K562 (cell line): ENCODE measurements at regions not wholly inside any gene's neighbourhood (a gene's known extent, or its start where the extent isn't known, plus 50 kb on each side); places are given as distances from the start of the nearest gene placed in this dataset.

Experiments used
- ATAC-seq: fragments of 200-7000 bp; cut with Tn5 transposase; 3 replicates; pipeline ENCODE4 v1.9.1; 2020; ENCODE audit warnings: moderate library complexity
- BruUV-seq: library from RNA; stranded (reverse); fragments of 400-500 nt; replicated peaks from 2 replicates; lab custom pipeline; 2021; lab: Mats Ljungman, UMichigan
- CTCF ChIA-PET: fragments of 300-600 bp; formaldehyde crosslinking; extraction: SDS; loops from one replicate; lab custom pipeline; 2021; ENCODE audit warnings: low intra/inter-chr PET ratio; lab: Yijun Ruan, JAX
- POLR2A ChIA-PET: fragments of 300-600, 350-650 bp; sonication (Branson Sonifier 250); formaldehyde crosslinking; extraction: SDS; loops from one replicate; lab custom pipeline; 2021; ENCODE audit warnings: antibody characterized with exemption, inconsistent platforms; lab: Yijun Ruan, JAX
- DNase-seq, 4 experiments: peaks; one replicate each; pipeline versions ENCODE4 v3.0.0 to v3.0.0-alpha.2; 2011 to 2018; ENCODE audit warnings: low spot score in 3 of 4, mixed read lengths in 3 of 4; ENCODE audit errors: extremely low read depth in 1 of 4
- FAIRE-seq: peaks from 2 replicates; lab custom pipeline; 2011; peaks lifted over from hg19 to GRCh38; lab: Jason Lieb, UNC
- H2AFZ ChIP-seq: 2 replicates; pipeline ENCODE4 v1.6.0; 2011; ENCODE audit warnings: low read depth, low read length, control low read depth, inconsistent platforms
- H3K27ac ChIP-seq: fragments of 200-600 bp; 3 replicates; pipeline ENCODE4 v1.8.0; 2011; ENCODE audit warnings: low read depth, mild to moderate bottlenecking, control low read depth, inconsistent platforms, low read length, moderate library complexity, mixed read lengths; ENCODE audit errors: extremely low read depth
- H3K27me3 ChIP-seq, 2 experiments: fragments of 300-600 bp in 1 of 2; 2 replicates in 1 of 2; 3 replicates in 1 of 2; pipeline versions ENCODE4 v1.6.0 to v1.8.0; 2011; ENCODE audit warnings: inconsistent platforms in 2 of 2, low read length in 2 of 2, mild to moderate bottlenecking in 1 of 2, mixed read lengths in 1 of 2, moderate library complexity in 1 of 2; ENCODE audit not compliant: control insufficient read depth in 2 of 2, insufficient read depth in 2 of 2
- H3K36me3 ChIP-seq: fragments of 300-600 bp; 3 replicates; pipeline ENCODE4 v1.8.0; 2011; ENCODE audit warnings: mild to moderate bottlenecking, low read length, inconsistent platforms; ENCODE audit not compliant: control insufficient read depth, insufficient read depth
- H3K4me1 ChIP-seq, 2 experiments: fragments of 200-600 bp in 1 of 2; replicated peaks in 1 of 2; 2 replicates in 1 of 2; 3 replicates in 1 of 2; pipeline versions ENCODE4 v1.5.1 to v1.8.0; 2011; ENCODE audit warnings: inconsistent platforms in 2 of 2, low read length in 2 of 2, mild to moderate bottlenecking in 1 of 2, mixed read lengths in 1 of 2, moderate library complexity in 1 of 2; ENCODE audit not compliant: control insufficient read depth in 2 of 2, insufficient read depth in 2 of 2
- H3K4me2 ChIP-seq: 2 replicates; pipeline ENCODE4 v1.6.1; 2011; ENCODE audit warnings: low read length, control low read depth, inconsistent platforms, mixed read lengths; ENCODE audit not compliant: insufficient read depth
- H3K4me3 ChIP-seq: fragments of 200-600 bp; sonication (generic), shearing (Covaris generic); 2 replicates; pipeline ENCODE4 v1.5.1; 2016; ENCODE audit warnings: control low read depth, inconsistent platforms
- H3K79me2 ChIP-seq: fragments of 200-600 bp; 3 replicates; pipeline ENCODE4 v1.8.0; 2011; ENCODE audit warnings: low read length, inconsistent platforms; ENCODE audit not compliant: control insufficient read depth, insufficient read depth
- H3K9ac ChIP-seq, 2 experiments: 2 replicates each; pipeline versions ENCODE4 v1.6.0 to v1.6.1; 2011; ENCODE audit warnings: low read depth in 2 of 2, low read length in 2 of 2, control low read depth in 1 of 2, inconsistent platforms in 1 of 2, mild to moderate bottlenecking in 1 of 2, mixed read lengths in 1 of 2; ENCODE audit not compliant: insufficient read depth in 1 of 2
- H3K9me1 ChIP-seq: one replicate; pipeline ENCODE4 v1.6.0; 2011; ENCODE audit warnings: inconsistent platforms, mild to moderate bottlenecking, low read length, moderate library complexity; ENCODE audit not compliant: control insufficient read depth, insufficient read depth
- H3K9me3 ChIP-seq: replicated peaks from 2 replicates; pipeline ENCODE4 v1.5.1; 2011; ENCODE audit warnings: low read depth, low read length, inconsistent platforms; ENCODE audit not compliant: control insufficient read depth, insufficient read depth
- H4K20me1 ChIP-seq: replicated peaks from 2 replicates; pipeline ENCODE4 v1.6.1; 2011; ENCODE audit warnings: low read length, inconsistent platforms, mixed read lengths; ENCODE audit not compliant: control insufficient read depth, insufficient read depth
- CXXC5 ChIP-seq: fragments of 250-450 bp; sonication (Bioruptor Pico); IDR thresholded peaks from 2 replicates; pipeline ENCODE4 v1.8.0; 2022; ENCODE audit warnings: inconsistent platforms, mild to moderate bottlenecking, moderate library complexity
- DACH1 ChIP-seq: fragments of 450-650 bp; IDR thresholded peaks from 2 replicates; pipeline ENCODE4 v1.6.1; 2018; ENCODE audit not compliant: partially characterized antibody
- HCFC1 ChIP-seq: IDR thresholded peaks from 2 replicates; pipeline ENCODE4 v1.6.1; 2012; ENCODE audit warnings: low read depth, low read length, improper control_type of control experiment
- JUNB ChIP-seq: fragments of 450-650 bp; formaldehyde crosslinking; conservative IDR thresholded peaks from 2 replicates; pipeline ENCODE4 v1.4.0; 2020; ENCODE audit warnings: mild to moderate bottlenecking
- NFRKB ChIP-seq: fragments of 450-650 bp; IDR thresholded peaks from 2 replicates; pipeline ENCODE4 v1.6.1; 2016; ENCODE audit warnings: low read depth
- POLR3A ChIP-seq: IDR thresholded peaks from 2 replicates; pipeline ENCODE4 v1.6.1; 2011; ENCODE audit warnings: borderline replicate concordance, mild to moderate bottlenecking, moderate library complexity; ENCODE audit not compliant: insufficient read length, insufficient read depth; ENCODE audit errors: extremely low read depth
- SRSF3 ChIP-seq: fragments of 200-400 bp; formaldehyde crosslinking; IDR thresholded peaks from 2 replicates; pipeline ENCODE4 v1.6.1; 2016; ENCODE audit warnings: mild to moderate bottlenecking, low read length, moderate library complexity; ENCODE audit not compliant: insufficient read depth
- ZNF212 ChIP-seq: fragments of 450-650 bp; formaldehyde crosslinking; IDR thresholded peaks from 2 replicates; pipeline ENCODE4 v1.4.0; 2020; ENCODE audit warnings: mild to moderate bottlenecking
- WGBS: fragments of 100-300 bp; shearing (Covaris generic); methylation state at CpG from one replicate; pipeline ENCODE4 v1.1.6; 2016; ENCODE audit warnings: low coverage, mixed read lengths; ENCODE audit not compliant: insufficient coverage; ENCODE audit errors: missing lambda C conversion rate; 5-methylcytosine and 5-hydroxymethylcytosine counted together
- in situ Hi-C: fragments of 300-500 bp; cut with MboI; formaldehyde crosslinking; loops from 4 replicates; pipeline ENCODE4 v1.15.0; 2018; ENCODE audit warnings: inconsistent platforms, mixed read lengths
- intact Hi-C: fragments of 100-400 bp; cut with micrococcal nuclease; formaldehyde crosslinking; loops from 2 replicates; pipeline ENCODE4 v1.14.2; 2022
- TF ChIP-seq, protein P1 (sequence below), 2 experiments: fragments of 450-650 bp in 1 of 2; IDR thresholded peaks; 2 replicates each; pipeline ENCODE4 v1.6.1; 2011 to 2017; ENCODE audit warnings: low read depth in 2 of 2, antibody characterized with exemption in 1 of 2, borderline replicate concordance in 1 of 2, low read length in 1 of 2, mild to moderate bottlenecking in 1 of 2, mixed read lengths in 1 of 2; ENCODE audit not compliant: control insufficient read depth in 1 of 2

DNA sequence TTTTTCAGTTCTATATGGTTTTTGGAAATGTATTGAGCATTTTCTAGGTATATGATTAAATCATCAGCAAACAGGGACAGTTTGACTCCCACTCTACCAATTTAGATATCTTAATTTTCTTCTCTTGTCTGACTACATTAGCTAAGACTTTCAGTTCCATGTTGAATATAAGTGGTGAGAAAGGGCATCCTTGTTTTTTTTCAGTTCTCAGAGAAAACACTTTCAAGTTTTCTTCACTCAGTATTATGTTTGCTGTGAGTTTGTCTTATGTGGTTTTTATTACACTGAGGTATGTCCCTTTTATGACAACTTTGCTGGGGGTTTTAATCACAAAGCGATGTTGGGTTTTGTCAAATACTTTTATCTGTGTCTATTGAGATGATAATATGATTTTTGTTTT is 352.6 kb downstream of the KDM5D start (continued):
- TF ChIP-seq CXXC5 (CRISPR knock-in tag) = no peak

DNA sequence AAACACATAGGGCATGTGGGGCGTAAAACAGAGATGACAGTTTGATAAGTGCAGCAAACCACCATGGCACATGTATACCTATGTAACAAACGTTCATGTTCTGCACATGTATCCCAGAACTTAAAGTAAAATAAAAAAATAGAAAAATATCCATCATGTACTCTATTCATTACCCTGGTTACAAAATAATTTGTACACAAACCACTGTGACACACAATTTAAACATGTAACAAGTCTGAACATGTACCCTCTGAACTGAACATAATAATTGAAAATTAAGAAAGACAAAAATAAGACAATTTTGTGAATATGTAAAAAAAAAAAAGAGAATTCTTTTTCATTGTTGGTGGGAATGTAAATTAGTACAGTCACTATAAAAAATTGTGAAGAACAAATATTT is 379.2 kb downstream of the KDM5D start:
- H3K27ac ChIP-seq = no peak overlapping the region
- BruUV-seq = no TSS peak
- DNase-seq (no peak), ATAC-seq (no peak)
- no peak for TF ChIP-seq HCFC1
- TF ChIP-seq, protein P1, sequence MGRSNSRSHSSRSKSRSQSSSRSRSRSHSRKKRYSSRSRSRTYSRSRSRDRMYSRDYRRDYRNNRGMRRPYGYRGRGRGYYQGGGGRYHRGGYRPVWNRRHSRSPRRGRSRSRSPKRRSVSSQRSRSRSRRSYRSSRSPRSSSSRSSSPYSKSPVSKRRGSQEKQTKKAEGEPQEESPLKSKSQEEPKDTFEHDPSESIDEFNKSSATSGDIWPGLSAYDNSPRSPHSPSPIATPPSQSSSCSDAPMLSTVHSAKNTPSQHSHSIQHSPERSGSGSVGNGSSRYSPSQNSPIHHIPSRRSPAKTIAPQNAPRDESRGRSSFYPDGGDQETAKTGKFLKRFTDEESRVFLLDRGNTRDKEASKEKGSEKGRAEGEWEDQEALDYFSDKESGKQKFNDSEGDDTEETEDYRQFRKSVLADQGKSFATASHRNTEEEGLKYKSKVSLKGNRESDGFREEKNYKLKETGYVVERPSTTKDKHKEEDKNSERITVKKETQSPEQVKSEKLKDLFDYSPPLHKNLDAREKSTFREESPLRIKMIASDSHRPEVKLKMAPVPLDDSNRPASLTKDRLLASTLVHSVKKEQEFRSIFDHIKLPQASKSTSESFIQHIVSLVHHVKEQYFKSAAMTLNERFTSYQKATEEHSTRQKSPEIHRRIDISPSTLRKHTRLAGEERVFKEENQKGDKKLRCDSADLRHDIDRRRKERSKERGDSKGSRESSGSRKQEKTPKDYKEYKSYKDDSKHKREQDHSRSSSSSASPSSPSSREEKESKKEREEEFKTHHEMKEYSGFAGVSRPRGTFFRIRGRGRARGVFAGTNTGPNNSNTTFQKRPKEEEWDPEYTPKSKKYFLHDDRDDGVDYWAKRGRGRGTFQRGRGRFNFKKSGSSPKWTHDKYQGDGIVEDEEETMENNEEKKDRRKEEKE (IDR thresholded peaks at IDR 0.05; ENCODE audit: borderline replicate concordance in 1 of 2, control insufficient read depth in 1 of 2, low read depth in 2 of 2, low read length in 1 of 2) = no peak
- TF ChIP-seq DACH1 = no peak
- TF ChIP-seq POLR3A = no peak
- no peak for TF ChIP-seq JUNB (CRISPR knock-in tag)
- no peak for TF ChIP-seq ZNF212
- TF ChIP-seq NFRKB = no peak
- no peak for TF ChIP-seq SRSF3
- TF ChIP-seq, all 486 proteins: peak for 0
- H3K27me3 ChIP-seq = no peaks in the 10 kb centered on the region
- H3K4me1 ChIP-seq = no peaks in the 10 kb centered on the region
- intact Hi-C loops (no loop called here), in situ Hi-C loops (no loop called here)
- H3K9me3 ChIP-seq = no peaks in the 10 kb centered on the region
- H3K9ac ChIP-seq = no peak overlapping the region
- H3K36me3 ChIP-seq = no peaks in the 10 kb centered on the region
- no peaks in the 10 kb centered on the region for H3K79me2 ChIP-seq
- ChIA-PET CTCF (no interaction called here), POLR2A (no interaction called here)
- no CpG with 5 or more reads among the region's 2 CpGs for WGBS
- no peaks in the 10 kb centered on the region for H3K9me1 ChIP-seq
- H4K20me1 ChIP-seq = no peaks in the 10 kb centered on the region
- H2AFZ ChIP-seq = no peak overlapping the region
- H3K4me3 ChIP-seq = no peak overlapping the region
- FAIRE-seq = no peak
- H3K4me2 ChIP-seq = no peak overlapping the region
